GM12892 (cell line): ENCODE measurements at regions not wholly inside any gene's neighbourhood (a gene's known extent, or its start where the extent isn't known, plus 50 kb on each side); places are given as distances from the start of the nearest gene placed in this dataset.
"Not testable (repeated sequence)": the region's sequence is repeated elsewhere in the genome, so short reads cannot be mapped to it uniquely, and the experiment has no call there.

ENCODE experiments used
- DNase-seq: peaks from one replicate; pipeline ENCODE4 v3.0.0; 2011; ENCODE audit not compliant: insufficient read length
- FAIRE-seq: peaks from 2 replicates; lab custom pipeline; 2011; peaks lifted over from hg19 to GRCh38; lab: Jason Lieb, UNC
- POLR2A ChIP-seq: IDR thresholded peaks from 2 replicates; pipeline ENCODE4 v1.6.1; 2011; ENCODE audit warnings: low read depth, low read length, control low read depth
- POLR2AphosphoS5 ChIP-seq: IDR thresholded peaks from 2 replicates; pipeline ENCODE4 v1.6.1; 2011; ENCODE audit warnings: low read depth, low read length, control low read depth
- TAF1 ChIP-seq: IDR thresholded peaks from 2 replicates; pipeline ENCODE4 v1.6.1; 2011; ENCODE audit warnings: low read depth, mild to moderate bottlenecking, control low read depth, low read length, borderline replicate concordance

GRCh38 chr6:144673807-144674206, 388.7 kb downstream of the UTRN start:
- no peak for FAIRE-seq

GRCh38 chr6:144675231-144675861, 390.2 kb downstream of the UTRN start:
- no peak for TF ChIP-seq POLR2AphosphoS5
- no peak for TF ChIP-seq TAF1
- no peak for TF ChIP-seq POLR2A
- DNase-seq (no peak), FAIRE-seq (no peak)

More at GRCh38 chr6:144673807-144674206, 388.7 kb downstream of the UTRN start:
- TF ChIP-seq TAF1 (no peak), POLR2AphosphoS5 (no peak), POLR2A (no peak)
- DNase-seq: no peak

- DNase-seq, FAIRE-seq: not testable (repeated sequence)
Measured at GRCh38 chr6:144676310-144676709, 391.2 kb downstream of the UTRN start.

- DNase-seq, FAIRE-seq: not testable (repeated sequence)
Measured at GRCh38 chr6:144677263-144677662, 392.1 kb downstream of the UTRN start.

- DNase-seq (no peak), FAIRE-seq (no peak)
- TF ChIP-seq POLR2A (no peak), POLR2AphosphoS5 (no peak), TAF1 (no peak)
Measured at GRCh38 chr6:144678844-144679243, 393.7 kb downstream of the UTRN start.

- DNase-seq (no peak), FAIRE-seq (no peak)
- TF ChIP-seq TAF1 (no peak), POLR2AphosphoS5 (no peak), POLR2A (no peak)
Measured at GRCh38 chr6:144681334-144681733, 396.2 kb downstream of the UTRN start.

GRCh38 chr6:144683216-144684070, 398.3 kb downstream of the UTRN start:
- no peak for TF ChIP-seq POLR2A
- TF ChIP-seq POLR2AphosphoS5: no peak
- TF ChIP-seq TAF1: no peak
- FAIRE-seq (no peak), DNase-seq (no peak)

GRCh38 chr6:144688713-144689112, 403.6 kb downstream of the UTRN start:
- FAIRE-seq: no peak

GRCh38 chr6:144689503-144690040, 404.4 kb downstream of the UTRN start:
- no peak for DNase-seq
- no peak for FAIRE-seq
- TF ChIP-seq TAF1: no peak
- no peak for TF ChIP-seq POLR2AphosphoS5
- no peak for TF ChIP-seq POLR2A

More at GRCh38 chr6:144688713-144689112, 403.6 kb downstream of the UTRN start:
- no peak for DNase-seq
- no peak for TF ChIP-seq POLR2A
- TF ChIP-seq POLR2AphosphoS5: no peak
- no peak for TF ChIP-seq TAF1

- FAIRE-seq (no peak), DNase-seq (no peak)
- no peak for TF ChIP-seq POLR2AphosphoS5
- TF ChIP-seq POLR2A: no peak
- TF ChIP-seq TAF1: no peak
Measured at GRCh38 chr6:144690133-144690532, 405.0 kb downstream of the UTRN start.

GRCh38 chr6:144690666-144691065, 405.5 kb downstream of the UTRN start:
- FAIRE-seq: no peak
- DNase-seq: no peak
- TF ChIP-seq TAF1 (no peak), POLR2AphosphoS5 (no peak), POLR2A (no peak)

GRCh38 chr6:144692050-144692449, 406.9 kb downstream of the UTRN start:
- not testable (repeated sequence) for DNase-seq, FAIRE-seq
